HG02588 (cell line): ENCODE measurements at regions not wholly inside any gene's neighbourhood (a gene's known extent, or its start where the extent isn't known, plus 50 kb on each side); places are given as distances from the start of the nearest gene placed in this dataset.
"Not testable (repeated sequence)": the region's sequence is repeated elsewhere in the genome, so short reads cannot be mapped to it uniquely, and the experiment has no call there.

Experiments
- ATAC-seq: cut with Tn5 transposase; IDR thresholded peaks from one replicate; pipeline ENCODE4 v1.9.1; 2021; ENCODE audit warnings: mild to moderate bottlenecking, moderate library complexity; ENCODE audit not compliant: unreplicated experiment

DNA sequence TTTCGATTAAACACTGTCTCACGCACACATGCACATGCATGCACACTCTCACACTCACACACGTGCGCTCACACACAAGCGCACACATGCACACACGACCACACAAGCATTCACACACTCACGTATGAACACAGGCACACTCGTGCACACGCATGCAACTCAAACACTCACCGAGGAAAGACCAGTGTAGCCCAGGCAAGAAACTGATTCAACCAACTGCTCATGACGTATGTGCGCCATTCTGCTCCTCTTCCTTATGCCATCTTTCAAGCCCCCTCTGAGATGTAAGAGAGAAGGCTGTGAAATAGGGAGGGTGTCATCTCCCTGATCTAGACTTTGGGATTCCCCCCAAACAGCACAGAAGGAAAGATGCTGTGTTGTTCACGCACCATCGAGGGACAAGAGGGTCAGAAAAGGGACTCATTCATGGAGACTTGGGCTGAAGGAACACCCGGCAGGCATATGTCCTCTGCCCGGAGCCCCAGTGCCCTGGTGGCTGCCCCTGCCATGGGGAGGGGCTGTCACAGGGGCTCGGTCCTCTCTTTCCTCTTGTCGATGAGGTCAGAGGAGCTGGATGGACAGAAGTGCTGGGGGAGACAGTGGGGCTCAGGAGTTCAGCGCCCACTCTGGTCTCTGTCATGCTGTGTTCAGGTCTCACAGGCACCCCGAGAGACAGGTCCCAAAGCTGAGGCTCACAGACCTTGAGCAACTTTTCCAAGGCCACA is 130.1 kb upstream of the SHH start:
- no peak for ATAC-seq

DNA sequence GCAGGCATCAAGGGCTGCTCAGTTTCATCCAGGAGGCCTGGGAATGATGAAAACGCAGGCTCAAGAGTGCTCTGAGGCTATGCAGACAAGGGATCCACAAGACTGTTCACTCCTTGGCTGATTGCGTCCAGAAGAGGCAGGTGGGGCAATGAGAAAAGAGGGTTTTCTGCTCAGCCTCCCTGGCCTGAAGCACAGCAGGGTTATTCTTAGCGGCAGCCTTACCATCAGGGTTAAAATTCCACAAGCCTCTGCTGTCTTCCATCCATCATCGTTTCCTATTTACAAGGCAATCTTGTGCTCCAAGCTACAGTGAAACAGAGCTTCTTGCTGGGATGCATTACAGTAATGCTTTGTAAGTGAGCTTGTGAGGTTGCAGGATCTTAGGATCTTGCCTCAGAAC is 129.4 kb upstream of the SHH start:
- no peak for ATAC-seq

- ATAC-seq: no peak
These were observed 127.1 kb upstream of the SHH start for GRCh38 chr7:155939350-155939749.

DNA sequence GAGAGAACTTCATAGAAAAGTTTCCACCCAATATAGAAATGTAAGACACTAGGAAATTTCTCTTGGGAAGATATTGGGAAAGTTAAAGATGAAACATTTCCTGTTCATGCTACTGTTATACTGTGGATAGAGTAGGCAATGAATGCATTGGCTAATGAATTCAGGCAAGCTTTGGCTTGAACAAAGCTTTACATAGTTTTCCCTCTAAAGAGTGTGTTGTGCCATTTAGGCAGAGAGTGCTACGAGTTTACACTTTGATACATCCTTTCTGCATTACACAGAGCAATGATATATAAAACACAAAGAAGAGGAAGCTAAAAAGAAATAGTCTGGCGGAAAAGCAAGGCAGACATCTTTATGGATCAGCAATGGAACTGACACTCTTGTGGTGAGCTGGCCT is 125.9 kb upstream of the SHH start:
- ATAC-seq: no peak

- ATAC-seq: no peak
These were observed 123.5 kb upstream of the SHH start for GRCh38 chr7:155935726-155936125.

DNA sequence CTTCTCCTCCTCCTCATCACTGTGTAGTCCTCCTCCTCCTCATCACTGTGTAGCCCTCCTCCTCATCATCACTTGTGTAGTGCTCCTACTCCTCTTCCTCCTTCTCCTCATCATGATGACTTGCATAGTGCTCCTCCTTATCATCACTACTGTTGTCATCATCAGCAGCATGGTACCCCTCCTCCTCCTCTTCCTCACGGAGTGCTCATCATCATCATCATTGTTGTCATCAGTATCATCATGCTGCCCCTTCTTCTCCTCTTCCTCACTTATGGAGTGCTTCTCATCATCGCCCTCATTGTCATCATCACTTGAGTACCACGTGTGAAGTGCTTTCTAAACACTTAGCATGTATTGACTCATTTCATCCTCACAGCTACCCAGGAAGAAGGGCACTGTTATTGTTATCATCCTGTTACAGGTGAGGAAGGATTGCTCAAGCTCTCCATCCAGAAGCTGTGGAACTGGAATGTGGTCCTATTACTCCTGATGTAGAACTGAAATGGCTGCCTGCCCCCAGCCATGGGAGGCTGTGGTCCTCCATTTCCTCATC is 122.8 kb upstream of the SHH start:
- no peak for ATAC-seq

DNA sequence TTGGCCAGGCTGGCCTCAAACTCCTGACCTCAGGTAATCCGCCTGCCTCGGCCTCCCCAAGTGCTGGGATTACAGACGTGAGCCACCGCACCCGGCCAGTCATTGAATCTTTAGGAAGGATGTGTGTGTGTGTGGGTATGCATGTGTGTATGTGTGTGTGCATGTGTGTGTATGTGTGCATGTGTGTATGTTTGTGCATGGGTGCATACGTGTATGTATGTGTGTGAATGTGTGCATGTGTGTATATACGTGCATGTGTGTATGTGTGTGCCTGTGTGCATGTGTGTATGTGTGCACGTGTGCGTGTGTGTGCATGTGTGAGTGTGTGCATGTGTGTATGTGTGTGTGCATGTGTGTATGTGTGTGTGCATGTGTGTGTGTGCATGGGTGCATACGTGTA is 120.1 kb upstream of the SHH start:
- ATAC-seq: not testable (repeated sequence)

DNA sequence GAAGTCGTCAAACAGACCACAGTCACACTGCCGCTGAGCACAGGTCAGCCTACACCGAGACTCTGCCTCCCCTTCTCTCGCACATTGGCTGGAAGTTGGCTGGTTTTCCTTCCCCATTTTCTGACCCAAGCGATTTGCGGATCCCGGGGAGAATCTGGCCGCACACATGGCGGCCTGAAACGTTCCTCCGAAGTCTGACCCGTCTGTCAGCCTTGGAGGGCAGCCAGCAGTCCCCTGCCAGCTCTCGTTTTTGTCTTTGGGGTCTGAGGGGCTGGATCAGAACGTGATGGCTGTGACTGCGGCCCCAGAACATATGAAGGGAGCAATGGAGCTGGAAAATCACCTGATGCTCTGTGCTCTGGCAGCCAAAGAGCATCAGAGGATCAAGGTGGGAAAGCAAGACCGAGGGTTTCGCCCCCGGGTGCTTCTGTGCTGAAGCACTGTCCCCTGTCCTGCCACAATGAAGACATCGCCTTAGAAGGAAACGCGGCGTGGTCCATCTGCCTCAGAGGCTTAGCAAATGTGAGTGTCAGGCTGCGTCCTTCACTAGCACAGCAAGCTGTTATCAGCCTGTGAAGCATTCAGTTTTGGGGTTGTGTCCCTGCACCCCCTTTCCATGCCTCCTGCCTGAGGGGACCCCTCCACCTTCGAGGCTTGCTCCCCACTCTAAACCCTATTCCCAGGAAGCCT is 119.3 kb upstream of the SHH start:
- ATAC-seq: no peak

DNA sequence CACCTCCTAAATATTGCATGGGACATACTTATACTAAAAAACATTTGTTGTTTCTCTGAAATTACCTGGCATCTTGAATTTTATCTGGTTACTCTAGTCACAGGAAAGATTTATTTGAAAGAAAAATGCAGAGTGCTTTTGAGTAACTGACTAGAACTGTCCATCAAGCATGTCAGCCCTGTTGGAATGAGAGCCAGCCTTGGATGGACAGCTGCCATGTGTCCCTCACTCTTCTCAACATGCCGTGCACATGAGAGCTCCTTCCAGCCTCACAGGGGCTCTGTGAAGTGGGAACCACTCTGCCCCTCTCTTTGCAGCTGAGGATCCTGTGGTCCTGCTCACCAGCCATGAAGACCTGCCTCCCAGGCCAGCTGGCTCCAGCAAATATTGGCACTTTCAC is 118.3 kb upstream of the SHH start:
- ATAC-seq: no peak

DNA sequence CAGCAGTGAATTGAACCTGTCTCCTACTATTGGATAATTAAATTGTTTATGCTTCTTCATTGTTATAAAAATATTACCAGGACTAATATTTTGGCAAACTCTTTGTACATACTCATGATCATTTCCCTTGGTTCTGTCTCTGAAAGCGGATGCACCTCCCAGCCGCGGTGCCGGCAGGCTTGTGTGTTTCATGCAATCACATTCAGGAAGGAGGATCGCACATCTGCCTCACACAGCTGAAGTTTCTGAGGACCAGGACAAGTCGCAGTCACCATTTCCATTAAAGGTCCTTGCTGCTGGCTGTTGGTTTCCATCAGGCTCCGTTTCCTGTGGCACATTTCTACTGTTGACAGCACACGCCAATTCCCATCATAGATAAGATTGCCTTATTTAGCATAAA is 117.8 kb upstream of the SHH start:
- ATAC-seq: no peak

- no peak for ATAC-seq
These were observed 116.3 kb upstream of the SHH start for GRCh38 chr7:155928583-155928982.

DNA sequence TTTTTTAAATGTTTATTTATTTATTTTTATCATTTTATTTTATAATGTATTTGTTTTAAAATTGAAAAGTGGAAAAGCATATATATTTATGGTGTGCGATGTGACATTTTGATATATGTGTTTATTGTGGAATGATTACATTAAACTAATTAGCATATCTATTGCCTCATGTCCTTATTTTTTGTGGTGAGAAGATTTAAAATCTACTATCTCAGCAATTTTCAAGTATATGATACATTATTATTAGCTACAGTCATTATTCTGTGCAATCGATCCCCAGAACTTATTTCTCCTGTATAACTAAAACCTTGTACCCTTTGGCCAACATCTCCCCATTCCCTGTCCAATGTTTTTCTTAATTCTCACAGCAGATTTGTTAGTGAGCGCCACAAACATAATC is 115.6 kb upstream of the SHH start:
- no peak for ATAC-seq

- no peak for ATAC-seq
These were observed 113.4 kb upstream of the SHH start for GRCh38 chr7:155925682-155926081.

DNA sequence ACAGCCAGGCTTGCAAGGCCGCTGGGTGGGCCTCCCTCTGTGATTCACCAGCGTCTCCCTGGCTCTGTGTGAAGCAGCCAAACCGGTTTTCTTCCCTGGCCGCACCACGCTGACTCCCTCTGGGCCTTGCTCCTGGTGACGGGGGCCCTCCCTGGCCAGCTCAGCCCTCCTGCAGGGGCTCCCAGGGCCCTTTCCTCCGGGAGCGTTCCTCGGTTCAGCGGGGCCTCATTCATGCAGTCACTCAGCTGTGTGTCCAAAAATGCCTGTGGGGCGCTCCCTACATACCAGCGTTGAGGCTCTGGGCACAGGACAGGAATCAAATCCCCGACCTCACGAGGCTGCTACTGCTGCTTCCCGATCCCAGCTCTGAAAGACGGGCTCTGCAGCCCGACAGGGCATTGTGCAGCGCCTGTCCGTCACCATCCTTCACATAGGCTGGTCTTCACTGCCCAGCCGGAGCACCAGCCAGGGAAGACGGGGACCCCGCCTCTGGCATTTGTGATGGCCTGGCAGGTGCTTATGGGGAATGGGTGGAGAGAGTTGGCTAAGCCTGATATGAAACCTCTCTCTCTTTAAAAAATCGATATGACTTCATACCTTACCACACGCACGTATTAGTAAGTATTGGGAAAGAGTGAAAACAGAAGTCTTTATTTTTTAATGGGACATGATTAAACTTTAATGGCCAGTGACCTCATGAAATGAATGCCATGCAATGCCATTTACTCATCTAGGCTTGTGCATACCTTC is 110.0 kb upstream of the SHH start:
- no peak for ATAC-seq

- ATAC-seq: no peak
These were observed 109.5 kb upstream of the SHH start for GRCh38 chr7:155921804-155922066.

- ATAC-seq: no peak
These were observed 109.0 kb upstream of the SHH start for GRCh38 chr7:155921086-155921803.

- no peak for ATAC-seq
These were observed 107.8 kb upstream of the SHH start for GRCh38 chr7:155920068-155920461.

- ATAC-seq: no peak
These were observed 107.3 kb upstream of the SHH start for GRCh38 chr7:155919391-155920067.

DNA sequence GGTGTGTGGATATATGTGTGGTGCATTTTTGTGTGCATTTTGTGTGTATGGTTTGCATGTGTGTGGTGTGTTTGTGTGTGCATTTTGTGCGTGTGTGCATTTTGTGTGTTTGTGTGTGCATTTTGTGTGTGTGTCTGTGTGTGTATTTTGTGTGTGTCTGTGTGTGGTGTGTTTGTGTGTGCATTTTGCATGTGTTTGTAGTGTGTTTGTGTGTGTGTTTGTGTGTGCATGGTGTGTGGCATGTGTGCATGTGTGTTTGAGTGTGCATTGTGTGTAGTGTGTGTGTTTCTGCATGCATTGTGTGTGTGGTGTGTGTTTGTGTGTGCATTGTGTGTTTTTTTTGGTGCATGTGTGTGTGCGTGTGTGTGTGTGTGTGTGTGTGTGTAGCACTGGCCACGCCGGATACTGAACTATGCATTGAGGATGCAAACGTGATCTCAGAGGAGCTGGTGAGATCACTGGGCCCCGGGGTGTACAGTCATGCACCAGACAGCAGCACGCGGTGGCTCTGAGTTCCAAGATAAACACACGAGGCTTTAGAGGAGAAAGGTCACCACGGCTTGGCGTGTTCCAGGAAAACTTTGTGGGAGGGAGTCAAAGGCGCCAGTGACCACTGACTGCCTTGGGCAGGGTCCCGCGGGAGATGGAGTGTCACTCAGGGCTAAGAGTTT is 106.6 kb upstream of the SHH start:
- no peak for ATAC-seq

DNA sequence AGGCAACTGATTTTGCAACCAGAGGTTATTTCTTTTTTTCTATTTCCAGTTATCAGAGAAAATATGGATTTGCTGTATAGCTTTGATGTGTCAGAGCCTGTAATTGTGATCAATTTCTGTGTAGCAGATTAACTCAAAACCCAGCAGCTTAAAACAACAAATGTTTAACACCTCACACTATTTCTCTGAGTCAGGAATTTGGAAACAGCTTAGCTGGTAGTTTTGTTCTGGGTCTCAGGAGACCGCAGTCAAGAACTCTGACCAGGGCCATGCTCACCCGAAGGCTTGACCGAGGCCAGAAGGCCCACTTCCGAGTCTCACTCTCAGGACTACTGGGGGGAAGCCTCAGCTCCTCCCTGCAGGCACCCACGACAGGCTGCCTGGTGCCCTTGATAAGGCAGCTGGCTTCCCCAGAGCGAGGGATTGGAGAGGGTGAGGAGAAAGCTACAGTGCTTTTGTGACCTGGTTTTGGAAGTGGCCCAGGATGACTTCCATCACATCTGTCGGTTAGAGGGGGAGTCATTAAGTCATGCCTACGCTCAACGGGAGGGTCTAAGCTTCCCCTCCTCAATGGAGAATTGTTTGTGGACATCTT is 105.7 kb upstream of the SHH start:
- ATAC-seq: no peak
